Limb (tissue), 2 donors: ENCODE measurements at regions not wholly inside any gene's neighbourhood (a gene's known extent, or its start where the extent isn't known, plus 50 kb on each side); places are given as distances from the start of the nearest gene placed in this dataset.
"Not testable (repeated sequence)": the region's sequence is repeated elsewhere in the genome, so short reads cannot be mapped to it uniquely, and the experiment has no call there.

Source experiments
- DNase-seq, 2 donors: peaks; one replicate each; pipeline ENCODE4 v3.0.0-alpha.2; 2016; ENCODE audit errors: extremely low spot score in 2 of 2

GRCh38 chr16:14384745-14385144 lies 245.3 kb downstream of the PARN start:
- DNase-seq, result no peak

- DNase-seq, result not testable (repeated sequence)
Measured at GRCh38 chr16:14383844-14384243, 246.2 kb downstream of the PARN start.

DNA sequence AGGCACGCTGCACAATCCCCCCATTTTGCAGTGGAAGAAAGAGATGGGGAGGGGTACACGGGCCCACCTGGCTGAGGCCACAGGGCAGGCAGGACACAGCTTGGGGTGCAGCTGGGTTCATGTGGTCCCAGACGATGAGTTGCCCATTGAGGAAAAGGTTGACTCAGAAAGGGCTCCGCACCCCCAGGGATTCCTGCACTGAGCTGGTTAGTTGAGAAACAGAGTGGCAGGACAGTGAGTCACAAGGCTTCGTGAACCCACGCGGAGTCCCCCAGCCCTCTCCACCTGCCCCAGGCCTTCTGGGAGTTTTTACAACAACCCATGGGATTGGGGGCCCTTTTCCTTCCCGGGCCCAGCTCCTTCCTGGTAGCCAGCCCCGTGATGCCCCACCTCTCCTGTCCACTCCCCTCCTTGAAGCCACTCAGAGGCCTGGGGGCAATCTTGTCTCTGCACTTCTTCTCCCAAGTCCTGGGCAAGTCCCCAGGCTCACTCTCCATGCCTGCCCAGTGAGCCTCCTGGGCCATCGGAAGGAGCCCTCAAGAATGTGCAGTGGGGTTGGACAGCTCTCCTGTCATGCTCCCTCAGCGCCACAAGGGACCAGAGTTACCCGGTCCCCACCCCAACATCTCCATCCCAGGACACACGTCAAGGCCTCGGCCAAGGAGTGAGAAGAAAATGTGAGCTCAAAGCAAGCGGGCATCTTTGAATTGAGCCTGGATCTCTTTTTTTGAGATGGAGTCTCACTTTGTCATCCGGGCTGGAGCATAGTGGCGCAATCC lies 251.2 kb downstream of the PARN start:
- DNase-seq, result no peak

DNA sequence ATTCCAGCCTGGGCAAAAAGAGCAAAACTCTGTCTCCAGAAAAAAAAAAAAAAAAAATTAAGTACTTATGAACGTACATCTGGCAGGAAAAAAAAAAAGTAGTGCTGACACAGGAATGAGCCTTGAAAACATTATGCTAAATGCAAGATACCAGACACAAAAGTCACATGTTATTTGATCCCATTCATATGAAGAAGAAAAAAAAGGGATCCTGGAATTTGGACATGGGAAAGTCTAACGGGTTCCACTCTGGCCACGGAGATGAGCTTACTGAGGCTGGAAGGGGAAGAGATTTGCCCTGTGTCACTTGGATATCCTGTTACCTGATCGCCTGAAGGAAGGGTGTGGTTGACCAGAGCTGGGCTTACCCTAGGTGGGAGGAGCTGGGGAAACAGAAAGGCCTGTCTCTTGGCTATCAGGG lies 251.9 kb downstream of the PARN start:
- no peak for DNase-seq

- no peak for DNase-seq
Measured at GRCh38 chr16:14377326-14377725, 252.7 kb downstream of the PARN start.

DNA sequence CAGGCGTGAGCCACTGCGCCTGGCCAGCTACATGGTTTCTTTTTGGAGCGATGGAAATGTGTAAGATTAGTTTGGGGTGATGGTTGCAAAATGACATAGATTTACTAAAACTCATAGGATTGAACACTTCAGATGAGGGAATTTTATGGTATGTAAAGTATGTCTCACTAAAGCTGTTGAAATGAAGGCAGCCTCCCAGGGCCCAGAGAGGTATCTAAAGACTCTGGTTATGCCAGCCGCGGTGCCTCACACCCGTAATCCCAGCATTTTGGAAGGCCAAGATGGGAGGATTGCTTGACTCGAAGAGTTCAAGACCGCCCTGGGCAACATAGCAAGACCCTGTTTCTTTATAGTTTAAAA lies 254.9 kb downstream of the PARN start:
- DNase-seq, result no peak

GRCh38 chr16:14374451-14375131 lies 255.5 kb downstream of the PARN start:
- DNase-seq, result no peak

GRCh38 chr16:14373896-14374295 lies 256.2 kb downstream of the PARN start:
- no peak for DNase-seq

DNA sequence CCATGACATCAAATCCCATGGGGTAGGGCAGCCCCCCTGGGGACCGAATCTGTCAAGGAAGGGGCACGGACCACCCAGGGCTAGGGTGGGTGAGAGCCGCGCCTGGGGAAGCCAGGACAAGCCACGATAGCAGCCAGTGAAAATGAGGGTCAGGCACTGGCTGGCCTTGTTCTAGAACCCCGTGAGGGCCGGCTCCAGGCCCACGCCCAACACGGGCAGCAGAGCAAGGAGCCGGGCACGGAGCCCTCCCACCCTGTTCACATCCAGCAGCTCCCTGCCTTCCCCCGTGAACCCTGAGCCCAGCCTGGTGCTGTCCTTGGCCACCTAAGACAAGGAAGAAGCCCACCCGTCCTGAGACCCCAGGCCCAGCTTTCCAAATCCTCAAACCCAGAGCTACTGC lies 256.7 kb downstream of the PARN start:
- no peak for DNase-seq

GRCh38 chr16:14372471-14372870 lies 257.6 kb downstream of the PARN start:
- DNase-seq, result peak in 1 of 2 donors; percentile 43

- no peak for DNase-seq
Measured at GRCh38 chr16:14371778-14372431, 258.2 kb downstream of the PARN start.

- DNase-seq, result no peak
Measured at GRCh38 chr16:14370736-14371234, 259.3 kb downstream of the PARN start.

DNA sequence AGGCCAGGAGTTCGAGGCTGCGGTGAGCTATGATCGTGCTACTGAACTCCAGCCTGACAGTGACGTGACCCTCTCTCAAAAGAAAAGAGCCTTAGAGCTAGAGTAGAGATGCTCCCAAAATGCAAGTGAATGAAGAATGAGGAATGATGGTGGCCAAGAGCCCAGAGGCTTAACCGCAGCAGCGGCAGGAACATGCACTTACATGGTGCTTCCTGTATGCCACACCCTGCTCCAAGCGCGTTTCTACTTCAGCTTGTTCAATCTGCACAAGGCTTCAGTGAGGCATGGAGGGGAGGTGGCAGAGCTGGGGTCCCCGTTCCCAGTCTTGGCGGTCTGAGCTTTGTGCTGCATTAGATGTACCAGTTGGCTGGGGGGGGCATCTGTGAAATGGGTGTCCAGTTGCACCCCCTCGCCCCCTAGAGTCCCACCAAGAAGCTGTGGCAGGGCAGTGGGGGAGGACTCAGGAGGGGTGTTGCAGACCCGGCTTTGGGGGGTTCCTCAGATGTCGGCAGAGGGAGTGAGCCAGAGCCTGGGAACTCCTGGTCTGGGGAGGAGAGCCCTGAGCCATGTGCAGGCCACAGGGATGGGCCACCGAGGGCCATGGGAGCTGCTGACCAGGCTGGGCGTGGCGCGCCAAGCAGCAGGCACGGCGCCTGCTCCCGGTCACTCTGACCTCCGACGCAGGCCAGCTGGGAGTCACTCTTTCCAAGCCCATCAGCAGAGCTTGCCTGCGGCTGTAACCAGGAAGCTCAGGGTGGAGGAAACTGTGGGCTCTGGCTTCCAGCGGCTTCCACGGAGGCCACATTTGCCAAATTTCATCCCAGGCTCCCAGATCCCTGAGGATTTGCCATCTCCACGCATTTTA lies 260.1 kb downstream of the PARN start:
- no peak for DNase-seq

GRCh38 chr16:14368399-14368798 lies 261.7 kb downstream of the PARN start:
- no peak for DNase-seq

- DNase-seq, result no peak
Measured at GRCh38 chr16:14366974-14367707, 262.9 kb downstream of the PARN start.

- no peak for DNase-seq
Measured at GRCh38 chr16:14366447-14366846, 263.6 kb downstream of the PARN start.

DNA sequence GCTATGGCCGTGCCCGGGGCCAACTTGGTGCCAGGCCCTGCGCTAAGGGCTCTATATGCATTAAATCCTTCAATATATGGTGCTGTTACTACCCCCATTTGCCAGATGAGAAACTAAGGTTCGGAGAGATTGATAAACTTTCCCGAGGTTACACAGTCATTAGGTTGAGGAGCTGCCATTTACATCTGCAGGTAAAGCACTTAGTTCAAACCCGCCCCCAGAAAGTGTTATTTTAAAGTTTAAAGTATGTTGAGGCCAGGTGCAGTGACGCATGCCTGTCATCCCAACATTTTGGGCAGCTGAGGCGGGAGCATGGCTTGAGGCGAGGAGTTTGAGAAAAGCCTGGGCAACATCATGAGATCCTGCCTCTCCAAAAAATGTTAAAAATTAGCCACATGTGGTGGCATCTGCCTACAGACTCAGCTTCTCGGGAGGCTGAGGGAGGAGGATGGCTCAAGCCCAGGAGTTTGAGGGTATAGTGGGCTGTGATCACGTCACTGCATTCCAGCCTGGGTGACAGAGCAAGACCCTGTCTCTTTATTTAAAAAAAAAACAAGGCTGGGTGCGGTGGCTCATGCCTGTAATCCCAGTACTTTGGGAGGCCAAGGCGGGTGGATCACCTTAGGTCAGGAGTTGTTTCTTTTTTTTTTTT lies 264.7 kb downstream of the PARN start:
- DNase-seq, result no peak

DNA sequence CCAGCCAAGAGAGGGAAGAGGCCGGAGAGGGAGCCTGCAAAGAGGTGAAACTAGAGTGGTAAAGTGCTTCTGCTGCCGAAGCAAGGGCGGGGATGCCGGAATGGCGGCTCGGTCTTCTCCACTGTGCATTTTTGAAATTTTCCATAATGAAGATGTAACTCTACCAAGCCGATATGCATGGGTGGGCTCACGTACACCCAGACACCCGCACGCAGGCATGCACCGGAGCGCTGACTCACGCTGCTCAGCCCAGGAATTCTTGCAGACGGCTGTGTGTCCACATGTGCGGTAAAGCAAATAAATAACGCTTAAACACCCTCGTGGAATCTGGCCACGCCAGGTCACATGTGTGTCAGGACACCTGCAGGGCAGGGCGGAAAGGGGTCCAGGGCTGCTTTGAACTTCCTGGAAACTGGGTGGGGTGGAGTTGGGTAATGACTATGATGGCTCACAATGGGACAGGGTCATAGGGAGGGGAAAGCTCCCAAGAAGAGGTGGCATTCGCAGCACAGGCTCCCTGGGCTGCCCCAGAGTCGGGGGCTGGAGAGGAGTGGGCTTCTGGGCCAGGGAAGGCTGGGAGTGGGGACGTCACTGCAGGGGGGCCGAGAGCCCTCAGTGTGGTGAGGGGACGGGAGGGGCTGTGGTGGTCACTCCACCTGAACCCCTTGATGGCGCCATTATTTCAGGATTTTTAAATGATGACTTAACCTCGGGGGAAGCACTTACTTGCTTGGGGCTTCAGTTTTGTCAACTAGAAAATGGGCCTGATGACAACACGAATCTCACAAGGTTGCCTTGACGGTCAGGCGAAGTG lies 265.5 kb downstream of the PARN start:
- DNase-seq, result peak in 1 of 2 donors; percentile 57

DNA sequence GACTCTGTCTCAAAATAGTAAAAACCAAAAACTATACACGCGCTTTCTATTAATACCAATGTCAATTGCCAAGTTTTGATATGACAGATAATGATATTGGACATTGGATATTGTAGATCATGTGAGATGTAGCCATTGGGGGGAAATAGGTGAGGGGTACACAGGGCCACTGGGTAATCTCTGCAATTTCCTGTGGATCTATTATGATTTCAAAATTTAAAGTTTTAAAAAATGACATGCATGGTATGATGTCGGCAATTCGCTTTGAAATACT lies 266.0 kb downstream of the PARN start:
- DNase-seq, result no peak
